OCI-LY3 (cell line): ENCODE measurements at regions not wholly inside any gene's neighbourhood (a gene's known extent, or its start where the extent isn't known, plus 50 kb on each side); places are given as distances from the start of the nearest gene placed in this dataset.

Experiments
- H2AFZ ChIP-seq: fragments of 200-600, 300-600 bp; shearing (Covaris generic); 2 replicates; pipeline ENCODE4 v1.6.0; 2014; ENCODE audit warnings: antibody characterized with exemption, low read depth, low read length
- H3K27ac ChIP-seq: fragments of 200-600, 300-600 bp; sonication (generic); 2 replicates; pipeline ENCODE4 v1.5.1; 2014; ENCODE audit warnings: mild to moderate bottlenecking, low read length, moderate library complexity, mixed read lengths
- H3K27me3 ChIP-seq: fragments of 200-600, 300-600 bp; sonication (generic); 2 replicates; pipeline ENCODE4 v1.6.1; 2014; ENCODE audit warnings: low read depth, low read length, mixed read lengths
- H3K36me3 ChIP-seq: fragments of 200-600, 300-600 bp; sonication (generic); replicated peaks from 2 replicates; pipeline ENCODE3; 2014; ENCODE audit warnings: low read depth, low read length, mixed read lengths
- H3K4me1 ChIP-seq: fragments of 300-600, 200-600 bp; sonication (generic); 2 replicates; pipeline ENCODE4 v1.6.1; 2014; ENCODE audit warnings: low read length, mixed read lengths
- H3K4me2 ChIP-seq: fragments of 200-600, 300-600 bp; sonication (generic); 2 replicates; pipeline ENCODE4 v1.6.1; 2014; ENCODE audit warnings: low read length, mixed read lengths
- H3K4me3 ChIP-seq: fragments of 300-600, 200-600 bp; sonication (generic); 2 replicates; pipeline ENCODE4 v1.5.1; 2014; ENCODE audit warnings: antibody characterized with exemption, mild to moderate bottlenecking, low read length, moderate library complexity
- H3K79me2 ChIP-seq: fragments of 300-600, 200-600 bp; shearing (Covaris generic); 2 replicates; pipeline ENCODE4 v1.6.1; 2014; ENCODE audit warnings: mild to moderate bottlenecking, low read length, mixed read lengths
- H3K9ac ChIP-seq: fragments of 300-600, 200-600 bp; shearing (Covaris generic); 2 replicates; pipeline ENCODE4 v1.6.0; 2014; ENCODE audit warnings: mild to moderate bottlenecking, low read length, moderate library complexity
- H3K9me3 ChIP-seq: fragments of 200-600, 300-600 bp; shearing (Covaris generic); 2 replicates; pipeline ENCODE4 v1.6.1; 2014; ENCODE audit warnings: low read length, mixed read lengths; ENCODE audit not compliant: insufficient read depth
- H4K20me1 ChIP-seq: fragments of 200-600, 300-600 bp; sonication (generic); 2 replicates; pipeline ENCODE4 v1.6.1; 2016; ENCODE audit warnings: low read length, mixed read lengths; ENCODE audit not compliant: insufficient read depth
- CTCF ChIP-seq: fragments of 200-600, 300-600 bp; sonication (generic); IDR thresholded peaks from 2 replicates; pipeline ENCODE4 v1.5.1; 2014; ENCODE audit warnings: antibody characterized with exemption, low read length, low read depth
- EZH2phosphoT487 ChIP-seq: fragments of 200-600 bp; shearing (Covaris generic); IDR thresholded peaks from 2 replicates; pipeline ENCODE4 v1.6.1; 2018; ENCODE audit warnings: antibody characterized with exemption, mixed run types, low read depth

- H3K79me2 ChIP-seq = no peaks in the 10 kb centered on the region
Measured at GRCh38 chrX:7362111-7362510, 214.2 kb upstream of the PUDP start.

GRCh38 chrX:7351926-7352325 lies 204.0 kb upstream of the PUDP start:
- Histone ChIP-seq H2AFZ (no peak overlapping the region), H3K79me2 (no peaks in the 10 kb centered on the region), H3K4me2 (no peak overlapping the region), H3K9me3 (no peaks in the 10 kb centered on the region), H3K4me1 (no peaks in the 10 kb centered on the region), H3K36me3 (no peaks in the 10 kb centered on the region), H3K27ac (no peak overlapping the region), H3K27me3 (no peaks in the 10 kb centered on the region), H4K20me1 (no peaks in the 10 kb centered on the region), H3K4me3 (no peak overlapping the region), H3K9ac (no peak overlapping the region)
- TF ChIP-seq CTCF (no peak), EZH2phosphoT487 (no peak)

More at GRCh38 chrX:7362111-7362510, 214.2 kb upstream of the PUDP start:
- Histone ChIP-seq H2AFZ (no peak overlapping the region), H3K36me3 (no peaks in the 10 kb centered on the region), H3K4me1 (no peaks in the 10 kb centered on the region), H3K9me3 (no peaks in the 10 kb centered on the region), H3K9ac (no peak overlapping the region), H3K27me3 (no peaks in the 10 kb centered on the region), H3K4me2 (no peak overlapping the region), H3K27ac (no peak overlapping the region), H3K4me3 (no peak overlapping the region), H4K20me1 (no peaks in the 10 kb centered on the region)
- TF ChIP-seq CTCF (no peak), EZH2phosphoT487 (no peak)

GRCh38 chrX:7347465-7347864 lies 199.5 kb upstream of the PUDP start:
- Histone ChIP-seq H3K4me1 (no peaks in the 10 kb centered on the region), H3K9me3 (no peaks in the 10 kb centered on the region), H3K27me3 (no peaks in the 10 kb centered on the region), H3K9ac (no peak overlapping the region), H3K27ac (no peak overlapping the region), H3K79me2 (no peaks in the 10 kb centered on the region), H4K20me1 (no peaks in the 10 kb centered on the region), H2AFZ (no peak overlapping the region), H3K36me3 (no peaks in the 10 kb centered on the region), H3K4me3 (no peak overlapping the region), H3K4me2 (no peak overlapping the region)
- TF ChIP-seq EZH2phosphoT487 (no peak), CTCF (no peak)

- Histone ChIP-seq H3K4me3 (no peak overlapping the region), H3K27me3 (no peaks in the 10 kb centered on the region), H3K9ac (no peak overlapping the region), H4K20me1 (no peaks in the 10 kb centered on the region), H3K79me2 (no peaks in the 10 kb centered on the region), H3K27ac (no peak overlapping the region), H3K9me3 (no peaks in the 10 kb centered on the region), H2AFZ (no peak overlapping the region), H3K36me3 (no peaks in the 10 kb centered on the region), H3K4me1 (no peaks in the 10 kb centered on the region), H3K4me2 (no peak overlapping the region)
- TF ChIP-seq EZH2phosphoT487 = no peak
- no peak for TF ChIP-seq CTCF
Measured at GRCh38 chrX:7346021-7346420, 198.1 kb upstream of the PUDP start.
